ENCODE measurements at regions not wholly inside any gene's neighbourhood (a gene's known extent, or its start where the extent isn't known, plus 50 kb on each side); places are given as distances from the start of the nearest gene placed in this dataset.

DNA sequence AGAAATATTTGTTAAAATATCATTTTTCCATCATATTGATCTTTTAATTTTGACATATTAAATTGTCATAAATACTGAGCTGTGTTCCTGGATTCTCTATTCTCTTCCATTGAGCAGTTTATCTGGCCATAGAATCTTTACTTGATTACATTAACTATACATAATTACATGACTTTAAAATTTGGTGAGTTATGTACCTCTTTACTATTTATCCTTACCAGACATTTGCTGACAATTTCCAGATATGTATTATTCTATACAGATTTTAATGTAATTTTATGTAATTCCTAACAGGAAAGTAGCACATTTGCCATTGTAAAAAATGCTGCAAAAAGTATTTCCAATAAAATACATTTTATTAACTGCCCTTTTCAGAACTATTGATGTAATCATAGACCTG is 770.3 kb downstream of the KCTD16 start:
- no peak for DNase-seq (ENCODE audit: low read depth)
- H3K4me3 ChIP-seq (ENCODE audit: low read depth, low read length): no peak overlapping the region
- TF ChIP-seq, protein P1, sequence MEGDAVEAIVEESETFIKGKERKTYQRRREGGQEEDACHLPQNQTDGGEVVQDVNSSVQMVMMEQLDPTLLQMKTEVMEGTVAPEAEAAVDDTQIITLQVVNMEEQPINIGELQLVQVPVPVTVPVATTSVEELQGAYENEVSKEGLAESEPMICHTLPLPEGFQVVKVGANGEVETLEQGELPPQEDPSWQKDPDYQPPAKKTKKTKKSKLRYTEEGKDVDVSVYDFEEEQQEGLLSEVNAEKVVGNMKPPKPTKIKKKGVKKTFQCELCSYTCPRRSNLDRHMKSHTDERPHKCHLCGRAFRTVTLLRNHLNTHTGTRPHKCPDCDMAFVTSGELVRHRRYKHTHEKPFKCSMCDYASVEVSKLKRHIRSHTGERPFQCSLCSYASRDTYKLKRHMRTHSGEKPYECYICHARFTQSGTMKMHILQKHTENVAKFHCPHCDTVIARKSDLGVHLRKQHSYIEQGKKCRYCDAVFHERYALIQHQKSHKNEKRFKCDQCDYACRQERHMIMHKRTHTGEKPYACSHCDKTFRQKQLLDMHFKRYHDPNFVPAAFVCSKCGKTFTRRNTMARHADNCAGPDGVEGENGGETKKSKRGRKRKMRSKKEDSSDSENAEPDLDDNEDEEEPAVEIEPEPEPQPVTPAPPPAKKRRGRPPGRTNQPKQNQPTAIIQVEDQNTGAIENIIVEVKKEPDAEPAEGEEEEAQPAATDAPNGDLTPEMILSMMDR (IDR thresholded peaks at IDR 0.05; ENCODE audit: low read depth, low read length): no peak
- TF ChIP-seq MYC (IDR thresholded peaks at IDR 0.05; ENCODE audit: low read depth, low read length) (no peak), POLR2A (IDR thresholded peaks at IDR 0.05; ENCODE audit: extremely low read depth, insufficient read length) (no peak)
- TF ChIP-seq, protein P2, sequence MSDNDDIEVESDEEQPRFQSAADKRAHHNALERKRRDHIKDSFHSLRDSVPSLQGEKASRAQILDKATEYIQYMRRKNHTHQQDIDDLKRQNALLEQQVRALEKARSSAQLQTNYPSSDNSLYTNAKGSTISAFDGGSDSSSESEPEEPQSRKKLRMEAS (IDR thresholded peaks at IDR 0.05; ENCODE audit: low read depth, low read length): no peak

DNA sequence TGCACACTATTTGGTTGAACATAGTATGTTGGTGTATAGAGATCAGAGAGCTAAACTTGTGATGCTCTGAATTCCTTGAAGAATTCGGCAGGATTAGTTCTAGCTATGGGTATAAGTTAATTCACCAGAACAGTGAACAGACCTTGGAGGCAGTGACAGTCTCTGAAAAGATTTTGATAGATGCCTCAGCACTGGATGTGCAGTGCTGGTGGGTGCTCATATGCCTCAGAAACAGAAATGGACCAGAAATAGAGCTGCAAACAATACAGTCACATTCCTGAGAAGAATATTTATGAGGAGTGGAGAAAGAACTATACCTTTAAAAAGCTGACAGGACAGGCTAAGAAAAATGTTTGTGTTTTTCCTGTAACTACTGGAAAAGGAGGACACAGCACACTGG is 747.7 kb downstream of the KCTD16 start:
- TF ChIP-seq, protein P2 (IDR thresholded peaks at IDR 0.05; ENCODE audit: low read depth, low read length): no peak
- TF ChIP-seq POLR2A (IDR thresholded peaks at IDR 0.05; ENCODE audit: extremely low read depth, insufficient read length) (no peak), MYC (IDR thresholded peaks at IDR 0.05; ENCODE audit: low read depth, low read length) (no peak)
- TF ChIP-seq, protein P1 (IDR thresholded peaks at IDR 0.05; ENCODE audit: low read depth, low read length): no peak
- H3K4me3 ChIP-seq (ENCODE audit: low read depth, low read length): no peak overlapping the region
- DNase-seq (ENCODE audit: low read depth): no peak

DNA sequence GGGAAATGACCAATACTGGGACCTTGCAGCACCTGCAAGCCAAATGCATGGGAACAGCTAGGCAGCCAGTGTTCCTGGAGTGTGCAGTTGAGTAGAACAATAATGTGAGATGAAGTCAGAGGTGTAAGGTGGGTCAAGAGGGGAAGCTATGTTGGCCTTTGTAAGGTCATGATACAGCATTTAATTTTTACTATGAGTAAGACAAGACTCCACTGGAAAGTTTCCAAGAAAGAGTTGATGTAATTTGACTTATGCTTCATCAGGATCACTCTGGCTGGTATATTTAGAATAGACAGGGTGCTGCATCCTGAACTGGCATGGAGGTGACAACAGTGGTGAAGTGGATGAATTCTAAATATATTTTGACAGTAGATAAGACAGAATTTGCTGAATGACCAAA is 744.8 kb downstream of the KCTD16 start:
- TF ChIP-seq, protein P1 (IDR thresholded peaks at IDR 0.05; ENCODE audit: low read depth, low read length): no peak
- TF ChIP-seq, protein P2 (IDR thresholded peaks at IDR 0.05; ENCODE audit: low read depth, low read length): no peak
- TF ChIP-seq MYC (IDR thresholded peaks at IDR 0.05; ENCODE audit: low read depth, low read length) (no peak), POLR2A (IDR thresholded peaks at IDR 0.05; ENCODE audit: extremely low read depth, insufficient read length) (no peak)
- no peak overlapping the region for H3K4me3 ChIP-seq (ENCODE audit: low read depth, low read length)
- DNase-seq (ENCODE audit: low read depth): no peak

DNA sequence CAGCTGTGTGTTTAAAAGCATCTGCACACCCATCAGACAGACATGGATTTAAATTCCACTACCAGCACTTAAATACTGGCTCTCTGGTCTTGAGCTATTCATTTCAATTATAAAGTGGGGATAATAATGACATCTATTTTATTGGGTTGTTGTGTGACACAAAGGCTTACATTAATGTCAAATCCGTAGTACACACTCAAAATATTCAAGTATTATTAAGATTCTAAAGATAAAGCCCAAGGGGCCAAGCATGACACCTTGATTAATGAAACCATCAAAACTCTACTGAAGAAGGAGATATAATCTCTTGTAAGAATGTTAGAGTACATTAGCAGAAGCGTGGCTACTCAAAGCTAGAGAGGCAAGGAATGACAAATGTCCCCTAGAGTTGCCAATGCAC is 743.0 kb downstream of the KCTD16 start:
- TF ChIP-seq, protein P2 (IDR thresholded peaks at IDR 0.05; ENCODE audit: low read depth, low read length): no peak
- TF ChIP-seq, protein P1 (IDR thresholded peaks at IDR 0.05; ENCODE audit: low read depth, low read length): no peak
- TF ChIP-seq MYC (IDR thresholded peaks at IDR 0.05; ENCODE audit: low read depth, low read length): no peak
- TF ChIP-seq POLR2A (IDR thresholded peaks at IDR 0.05; ENCODE audit: extremely low read depth, insufficient read length): no peak

DNA sequence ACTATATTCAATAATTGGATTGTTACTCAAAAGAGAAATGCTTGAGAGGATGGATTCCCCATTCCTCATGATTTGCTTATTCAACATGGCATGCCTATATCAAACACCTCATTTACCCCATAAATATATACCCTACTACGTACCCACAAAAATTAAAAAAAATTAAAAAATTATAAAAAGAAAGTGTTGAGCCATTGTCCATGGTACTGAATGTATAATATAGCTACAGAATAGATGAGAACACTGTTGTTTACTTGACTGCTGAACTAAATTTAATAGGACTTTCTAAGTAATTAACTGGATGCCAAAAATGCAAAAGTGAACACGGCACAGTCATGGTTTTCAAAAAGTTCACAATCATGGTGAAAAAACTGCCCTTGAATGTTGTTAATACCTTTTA is 725.8 kb downstream of the KCTD16 start:
- TF ChIP-seq MYC (IDR thresholded peaks at IDR 0.05; ENCODE audit: low read depth, low read length) (no peak), POLR2A (IDR thresholded peaks at IDR 0.05; ENCODE audit: extremely low read depth, insufficient read length) (no peak)
- TF ChIP-seq, protein P2 (IDR thresholded peaks at IDR 0.05; ENCODE audit: low read depth, low read length): no peak
- TF ChIP-seq, protein P1 (IDR thresholded peaks at IDR 0.05; ENCODE audit: low read depth, low read length): no peak
- no peak for DNase-seq (ENCODE audit: low read depth)

More for the DNA sequence above, 743.0 kb downstream of the KCTD16 start:
- H3K4me3 ChIP-seq (ENCODE audit: low read depth, low read length): no peak overlapping the region
- no peak for DNase-seq (ENCODE audit: low read depth)

DNA sequence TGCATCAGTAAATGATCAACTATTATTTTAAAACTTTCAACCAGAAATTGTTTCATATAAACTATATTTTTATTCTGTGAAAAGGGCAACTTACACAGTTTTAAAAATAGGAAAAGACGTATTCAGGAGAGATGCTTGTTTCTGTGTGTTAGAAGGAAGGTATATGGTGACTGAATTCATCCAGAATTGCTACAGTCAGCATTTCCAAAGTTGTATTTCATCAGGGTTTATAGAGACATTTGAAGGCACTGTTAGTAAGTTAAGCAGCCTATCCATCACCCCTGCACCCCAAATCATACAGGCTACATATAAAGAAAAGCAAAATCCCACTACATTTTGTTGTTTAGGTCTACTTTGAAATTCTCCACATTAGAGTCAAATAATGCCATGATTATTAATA is 716.0 kb downstream of the KCTD16 start:
- TF ChIP-seq MYC (IDR thresholded peaks at IDR 0.05; ENCODE audit: low read depth, low read length) (no peak), POLR2A (IDR thresholded peaks at IDR 0.05; ENCODE audit: extremely low read depth, insufficient read length) (no peak)
- TF ChIP-seq, protein P2 (IDR thresholded peaks at IDR 0.05; ENCODE audit: low read depth, low read length): no peak
- TF ChIP-seq, protein P1 (IDR thresholded peaks at IDR 0.05; ENCODE audit: low read depth, low read length): no peak
- no peak for DNase-seq (ENCODE audit: low read depth)
- no peak overlapping the region for H3K4me3 ChIP-seq (ENCODE audit: low read depth, low read length)

More for the DNA sequence above, 725.8 kb downstream of the KCTD16 start:
- H3K4me3 ChIP-seq (ENCODE audit: low read depth, low read length): no peak overlapping the region

All from NB4 (cell line).